ENCODE measurements at regions not wholly inside any gene's neighbourhood (a gene's known extent, or its start where the extent isn't known, plus 50 kb on each side); places are given as distances from the start of the nearest gene placed in this dataset.

DNA sequence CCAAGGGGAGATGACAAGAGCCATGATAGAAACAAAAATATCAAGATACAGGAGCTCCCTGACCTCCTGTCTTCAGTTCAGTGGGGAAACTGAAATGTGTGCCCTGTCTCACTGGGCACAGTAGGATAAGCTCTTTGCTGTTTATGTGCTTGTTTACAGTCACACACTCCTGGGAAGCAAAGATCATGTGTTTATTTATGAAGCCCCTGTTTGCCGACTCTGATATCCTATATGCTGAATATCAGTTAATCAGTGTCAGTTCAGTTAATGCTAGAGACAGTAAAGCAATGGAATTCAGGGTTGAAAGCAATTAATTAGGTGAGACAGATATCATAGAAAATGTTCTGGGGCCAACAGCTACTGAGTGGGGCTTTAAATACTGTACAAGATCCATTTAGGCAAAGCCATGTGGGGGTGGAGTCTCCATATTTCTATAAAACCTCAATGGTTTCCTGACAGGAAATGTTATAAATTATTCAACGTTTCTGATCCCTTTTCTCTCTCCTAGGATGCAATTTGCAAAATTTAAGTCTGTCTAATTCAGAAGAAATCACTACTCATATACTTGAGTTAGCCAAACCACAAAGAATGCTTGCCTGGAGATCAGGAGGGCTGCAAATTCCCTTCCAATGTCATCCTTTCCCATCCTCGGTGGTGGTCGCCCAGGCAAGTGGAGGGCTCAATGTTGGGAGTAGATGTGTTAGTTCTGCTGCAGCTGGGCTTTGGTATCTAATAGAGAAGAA is 551.3 kb downstream of the CMPK2 start:
- TF ChIP-seq TCF7L2 (IDR thresholded peaks at IDR 0.05; ENCODE audit: low read depth, low read length) = no peak
- TF ChIP-seq, protein P1, sequence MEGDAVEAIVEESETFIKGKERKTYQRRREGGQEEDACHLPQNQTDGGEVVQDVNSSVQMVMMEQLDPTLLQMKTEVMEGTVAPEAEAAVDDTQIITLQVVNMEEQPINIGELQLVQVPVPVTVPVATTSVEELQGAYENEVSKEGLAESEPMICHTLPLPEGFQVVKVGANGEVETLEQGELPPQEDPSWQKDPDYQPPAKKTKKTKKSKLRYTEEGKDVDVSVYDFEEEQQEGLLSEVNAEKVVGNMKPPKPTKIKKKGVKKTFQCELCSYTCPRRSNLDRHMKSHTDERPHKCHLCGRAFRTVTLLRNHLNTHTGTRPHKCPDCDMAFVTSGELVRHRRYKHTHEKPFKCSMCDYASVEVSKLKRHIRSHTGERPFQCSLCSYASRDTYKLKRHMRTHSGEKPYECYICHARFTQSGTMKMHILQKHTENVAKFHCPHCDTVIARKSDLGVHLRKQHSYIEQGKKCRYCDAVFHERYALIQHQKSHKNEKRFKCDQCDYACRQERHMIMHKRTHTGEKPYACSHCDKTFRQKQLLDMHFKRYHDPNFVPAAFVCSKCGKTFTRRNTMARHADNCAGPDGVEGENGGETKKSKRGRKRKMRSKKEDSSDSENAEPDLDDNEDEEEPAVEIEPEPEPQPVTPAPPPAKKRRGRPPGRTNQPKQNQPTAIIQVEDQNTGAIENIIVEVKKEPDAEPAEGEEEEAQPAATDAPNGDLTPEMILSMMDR (IDR thresholded peaks at IDR 0.05) = no peak
- TF ChIP-seq POLR2AphosphoS5 (IDR thresholded peaks at IDR 0.05; ENCODE audit: low read depth, low read length) = no peak
- TF ChIP-seq, protein P2, sequence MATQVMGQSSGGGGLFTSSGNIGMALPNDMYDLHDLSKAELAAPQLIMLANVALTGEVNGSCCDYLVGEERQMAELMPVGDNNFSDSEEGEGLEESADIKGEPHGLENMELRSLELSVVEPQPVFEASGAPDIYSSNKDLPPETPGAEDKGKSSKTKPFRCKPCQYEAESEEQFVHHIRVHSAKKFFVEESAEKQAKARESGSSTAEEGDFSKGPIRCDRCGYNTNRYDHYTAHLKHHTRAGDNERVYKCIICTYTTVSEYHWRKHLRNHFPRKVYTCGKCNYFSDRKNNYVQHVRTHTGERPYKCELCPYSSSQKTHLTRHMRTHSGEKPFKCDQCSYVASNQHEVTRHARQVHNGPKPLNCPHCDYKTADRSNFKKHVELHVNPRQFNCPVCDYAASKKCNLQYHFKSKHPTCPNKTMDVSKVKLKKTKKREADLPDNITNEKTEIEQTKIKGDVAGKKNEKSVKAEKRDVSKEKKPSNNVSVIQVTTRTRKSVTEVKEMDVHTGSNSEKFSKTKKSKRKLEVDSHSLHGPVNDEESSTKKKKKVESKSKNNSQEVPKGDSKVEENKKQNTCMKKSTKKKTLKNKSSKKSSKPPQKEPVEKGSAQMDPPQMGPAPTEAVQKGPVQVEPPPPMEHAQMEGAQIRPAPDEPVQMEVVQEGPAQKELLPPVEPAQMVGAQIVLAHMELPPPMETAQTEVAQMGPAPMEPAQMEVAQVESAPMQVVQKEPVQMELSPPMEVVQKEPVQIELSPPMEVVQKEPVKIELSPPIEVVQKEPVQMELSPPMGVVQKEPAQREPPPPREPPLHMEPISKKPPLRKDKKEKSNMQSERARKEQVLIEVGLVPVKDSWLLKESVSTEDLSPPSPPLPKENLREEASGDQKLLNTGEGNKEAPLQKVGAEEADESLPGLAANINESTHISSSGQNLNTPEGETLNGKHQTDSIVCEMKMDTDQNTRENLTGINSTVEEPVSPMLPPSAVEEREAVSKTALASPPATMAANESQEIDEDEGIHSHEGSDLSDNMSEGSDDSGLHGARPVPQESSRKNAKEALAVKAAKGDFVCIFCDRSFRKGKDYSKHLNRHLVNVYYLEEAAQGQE (IDR thresholded peaks at IDR 0.05; ENCODE audit: insufficient read depth in 1 of 2, low read depth in 2 of 2, low read length in 1 of 2) = no peak
- TF ChIP-seq SIN3A (IDR thresholded peaks at IDR 0.05; ENCODE audit: borderline replicate concordance, insufficient read depth, low read depth, low read length) = no peak
- Histone ChIP-seq H3K27ac (ENCODE audit: low read length) (no peak overlapping the region), H3K36me3 (ENCODE audit: control insufficient read depth, insufficient read depth, low read length) (no peaks in the 10 kb centered on the region), H3K4me1 (ENCODE audit: control insufficient read depth, insufficient read depth, low read length) (no peaks in the 10 kb centered on the region), H3K4me3 (ENCODE audit: low read depth in 2 of 2, low read length in 2 of 2) (no peak overlapping the region), H3K27me3 (ENCODE audit: control insufficient read depth, insufficient read depth, low read length) (no peaks in the 10 kb centered on the region), H3K9me3 (ENCODE audit: control insufficient read depth, insufficient read depth, low read depth, low read length) (no peaks in the 10 kb centered on the region)
- ChIA-PET CTCF (no interaction called here), POLR2A (interaction anchor here (0.6 kb wide), 1 partner anchor 18 kb away, joined by 4 read pairs; no protein-coding TSS in a partner anchor)
- no TSS peak for BruUV-seq (replicated peaks)
- intact Hi-C loops (cut with micrococcal nuclease; ENCODE audit: unreplicated experiment) (no loop called here), in situ Hi-C loops (cut with HindIII; ENCODE audit: low pct_unique_long_range_greater_than_20kb, low sequenced_read_pairs) (no loop called here)
- ATAC-seq (no peak), DNase-seq (ENCODE audit: low read depth, low spot score) (no peak)

DNA sequence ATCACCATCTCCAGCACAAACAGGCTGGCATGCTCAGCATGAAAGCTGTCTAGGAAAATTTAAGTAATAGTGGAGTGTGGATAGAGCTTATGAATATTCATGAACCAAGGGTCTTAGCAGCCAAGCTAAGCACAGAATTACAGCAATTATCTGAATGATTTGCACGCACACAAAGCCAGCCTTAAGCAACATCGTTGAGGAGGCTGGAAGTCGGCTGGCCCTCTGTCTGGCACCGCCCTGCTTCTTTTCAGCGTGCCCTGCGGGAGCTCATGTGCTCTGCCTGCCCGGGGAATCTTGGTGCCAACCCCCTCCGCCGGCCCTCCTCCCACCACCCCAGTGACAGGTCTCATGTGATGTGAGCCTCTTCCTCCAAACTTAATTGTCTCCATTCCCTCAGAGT is 540.1 kb downstream of the CMPK2 start:
- no TSS peak for BruUV-seq (replicated peaks)
- Histone ChIP-seq H3K27me3 (ENCODE audit: control insufficient read depth, insufficient read depth, low read length) (no peaks in the 10 kb centered on the region), H3K9me3 (ENCODE audit: control insufficient read depth, insufficient read depth, low read depth, low read length) (no peaks in the 10 kb centered on the region), H3K27ac (ENCODE audit: low read length) (no peak overlapping the region), H3K4me1 (ENCODE audit: control insufficient read depth, insufficient read depth, low read length) (no peaks in the 10 kb centered on the region), H3K36me3 (ENCODE audit: control insufficient read depth, insufficient read depth, low read length) (no peaks in the 10 kb centered on the region), H3K4me3 (ENCODE audit: low read depth in 2 of 2, low read length in 2 of 2) (no peak overlapping the region)
- DNase-seq (ENCODE audit: low read depth, low spot score) (no peak), ATAC-seq (no peak)
- POLR2A ChIA-PET = interaction anchor here (0.7 kb wide), 1 partner anchor 126 kb away, joined by 3 read pairs; no protein-coding TSS in a partner anchor
- in situ Hi-C loops (cut with HindIII; ENCODE audit: low pct_unique_long_range_greater_than_20kb, low sequenced_read_pairs) = no loop called here
- no peak for TF ChIP-seq TCF7L2 (IDR thresholded peaks at IDR 0.05; ENCODE audit: low read depth, low read length)
- no peak for TF ChIP-seq POLR2AphosphoS5 (IDR thresholded peaks at IDR 0.05; ENCODE audit: low read depth, low read length)
- intact Hi-C loops (cut with micrococcal nuclease; ENCODE audit: unreplicated experiment) = no loop called here
- CTCF ChIA-PET = no interaction called here

DNA sequence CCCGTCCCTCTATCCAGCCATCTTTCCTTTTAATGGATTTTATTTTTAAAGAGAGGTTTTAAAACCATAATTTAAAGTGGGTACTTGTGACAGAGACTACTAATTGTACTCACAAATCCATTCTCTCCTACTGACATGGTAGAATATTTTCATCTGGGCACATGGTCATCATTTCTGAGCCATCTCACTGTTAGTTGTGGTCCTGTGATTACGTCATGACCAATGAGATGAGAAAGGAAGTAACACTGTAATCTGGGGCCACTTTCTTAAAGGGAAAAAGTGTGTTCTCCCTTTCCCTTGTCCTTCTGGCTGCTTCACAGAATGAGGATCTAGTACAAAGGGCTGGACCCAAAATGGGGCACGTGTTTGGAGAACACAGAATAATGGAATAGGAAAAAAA is 538.7 kb downstream of the CMPK2 start:
- POLR2A ChIA-PET = no interaction called here
- Histone ChIP-seq H3K4me1 (ENCODE audit: control insufficient read depth, insufficient read depth, low read length) (no peaks in the 10 kb centered on the region), H3K4me3 (ENCODE audit: low read depth in 2 of 2, low read length in 2 of 2) (no peak overlapping the region)

More for the DNA sequence above, 538.7 kb downstream of the CMPK2 start:
- BruUV-seq (replicated peaks) = no TSS peak
- ATAC-seq (no peak), DNase-seq (ENCODE audit: low read depth, low spot score) (no peak)
- intact Hi-C loops (cut with micrococcal nuclease; ENCODE audit: unreplicated experiment) = no loop called here
- no peak overlapping the region for H3K27ac ChIP-seq (ENCODE audit: low read length)
- no peaks in the 10 kb centered on the region for H3K9me3 ChIP-seq (ENCODE audit: control insufficient read depth, insufficient read depth, low read depth, low read length)
- no peak for TF ChIP-seq POLR2AphosphoS5 (IDR thresholded peaks at IDR 0.05; ENCODE audit: low read depth, low read length)
- TF ChIP-seq, protein P2 (IDR thresholded peaks at IDR 0.05; ENCODE audit: insufficient read depth in 1 of 2, low read depth in 2 of 2, low read length in 1 of 2) = no peak
- TF ChIP-seq SIN3A (IDR thresholded peaks at IDR 0.05; ENCODE audit: borderline replicate concordance, insufficient read depth, low read depth, low read length) = no peak
- TF ChIP-seq, protein P1 (IDR thresholded peaks at IDR 0.05) = no peak
- no peak for TF ChIP-seq TCF7L2 (IDR thresholded peaks at IDR 0.05; ENCODE audit: low read depth, low read length)
- in situ Hi-C loops (cut with HindIII; ENCODE audit: low pct_unique_long_range_greater_than_20kb, low sequenced_read_pairs) = no loop called here
- H3K36me3 ChIP-seq (ENCODE audit: control insufficient read depth, insufficient read depth, low read length) = no peaks in the 10 kb centered on the region
- no peaks in the 10 kb centered on the region for H3K27me3 ChIP-seq (ENCODE audit: control insufficient read depth, insufficient read depth, low read length)
- CTCF ChIA-PET = no interaction called here
